HG03520 (cell line): ENCODE measurements at regions not wholly inside any gene's neighbourhood (a gene's known extent, or its start where the extent isn't known, plus 50 kb on each side); places are given as distances from the start of the nearest gene placed in this dataset.

Experiments
- ATAC-seq: cut with Tn5 transposase; IDR thresholded peaks from one replicate; pipeline ENCODE4 v1.9.1; 2021; ENCODE audit warnings: mild to moderate bottlenecking, moderate library complexity; ENCODE audit not compliant: unreplicated experiment

GRCh38 chr2:217749008-217749407, 253.8 kb downstream of the TNS1 start:
- ATAC-seq, result no peak

GRCh38 chr2:217746808-217747207, 256.0 kb downstream of the TNS1 start:
- ATAC-seq, result no peak

GRCh38 chr2:217743966-217744761, 258.6 kb downstream of the TNS1 start:
- no peak for ATAC-seq

GRCh38 chr2:217743407-217743806, 259.4 kb downstream of the TNS1 start:
- ATAC-seq, result no peak

DNA sequence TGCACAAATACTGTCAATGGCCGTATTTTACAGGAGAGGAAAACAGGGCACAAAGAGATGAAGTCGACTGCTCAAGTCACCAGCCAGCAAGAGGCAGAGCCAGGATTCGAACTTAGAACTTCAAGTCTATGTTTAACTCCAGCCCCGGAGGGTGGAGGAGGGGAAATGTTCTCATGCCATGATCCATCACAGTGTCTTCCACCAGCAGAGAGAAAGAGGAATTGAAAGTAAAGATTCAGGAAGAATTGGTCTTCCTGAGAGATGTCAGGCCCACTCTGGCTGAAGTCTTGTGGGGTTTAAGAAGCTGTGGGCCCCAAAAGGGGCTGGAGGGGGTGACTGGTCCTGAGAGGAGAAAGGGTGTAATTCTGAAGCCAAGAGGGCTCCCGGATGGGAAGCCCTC, 260.0 kb downstream of the TNS1 start:
- no peak for ATAC-seq

- ATAC-seq, result no peak
Measured at GRCh38 chr2:217742276-217742675, 260.5 kb downstream of the TNS1 start.

DNA sequence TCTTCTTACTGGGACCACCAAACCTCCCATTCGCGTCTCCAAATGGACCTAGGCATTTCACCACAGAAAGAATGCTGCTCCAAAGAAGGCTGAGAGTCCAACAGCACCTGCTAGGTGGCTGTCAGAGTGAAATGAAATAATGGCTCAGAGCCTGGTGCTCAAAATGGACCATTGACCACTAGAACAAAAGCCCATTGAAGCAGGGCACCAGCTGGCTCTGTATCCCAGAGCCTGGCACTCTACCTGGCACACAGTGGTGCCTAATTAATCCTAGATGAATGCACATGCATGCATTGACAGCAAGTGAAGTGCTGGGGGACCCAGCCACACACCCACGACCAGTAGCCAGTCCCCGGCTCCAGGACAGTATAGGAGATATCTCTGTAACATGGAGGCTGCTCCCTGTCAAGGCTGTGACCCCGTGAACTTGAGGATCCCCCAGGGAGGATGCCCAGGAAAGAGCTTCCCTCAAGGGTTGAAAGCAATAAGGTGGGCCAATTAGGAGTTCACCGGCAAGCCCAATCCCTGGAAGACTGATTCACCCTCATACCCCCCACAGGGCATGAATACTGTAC, 261.3 kb downstream of the TNS1 start:
- ATAC-seq, result no peak

DNA sequence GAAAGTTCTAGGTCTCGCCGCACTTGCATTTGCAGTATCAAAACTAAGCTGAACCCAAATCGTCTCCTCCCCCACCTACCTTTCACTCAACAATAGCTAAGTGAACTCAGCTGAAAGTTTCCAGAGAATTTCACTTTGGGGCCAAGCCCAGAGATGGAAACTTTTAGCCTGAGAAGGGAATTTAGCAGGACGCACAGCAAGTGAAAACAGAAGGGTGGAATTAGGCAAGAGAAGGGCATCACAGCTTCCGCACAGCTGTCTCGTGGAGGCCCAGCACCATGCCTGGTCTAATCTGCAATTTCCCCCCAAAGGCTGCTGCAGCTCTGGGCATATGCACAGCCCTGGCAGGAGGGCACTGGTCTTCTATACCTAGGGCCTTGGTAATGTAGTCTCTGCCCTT, 262.0 kb downstream of the TNS1 start:
- no peak for ATAC-seq

DNA sequence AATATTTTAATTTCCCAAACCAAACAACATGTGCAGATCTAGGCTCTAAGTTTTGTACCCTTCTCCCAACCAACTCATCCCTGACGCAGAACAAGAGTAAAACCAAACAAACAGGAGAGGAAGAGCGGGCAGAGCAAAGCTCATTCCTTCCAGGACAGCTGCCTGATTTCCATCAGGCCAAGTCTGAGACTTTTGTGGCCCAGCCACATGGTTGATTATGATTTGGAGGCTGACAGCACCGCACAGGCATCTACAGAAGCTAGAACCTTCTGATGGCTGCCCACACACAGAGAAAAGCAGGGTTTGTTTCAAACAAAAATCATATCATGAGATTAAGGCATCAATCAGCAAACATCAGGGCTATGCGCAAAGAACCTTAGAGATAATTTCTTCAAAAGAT, 262.6 kb downstream of the TNS1 start:
- no peak for ATAC-seq

DNA sequence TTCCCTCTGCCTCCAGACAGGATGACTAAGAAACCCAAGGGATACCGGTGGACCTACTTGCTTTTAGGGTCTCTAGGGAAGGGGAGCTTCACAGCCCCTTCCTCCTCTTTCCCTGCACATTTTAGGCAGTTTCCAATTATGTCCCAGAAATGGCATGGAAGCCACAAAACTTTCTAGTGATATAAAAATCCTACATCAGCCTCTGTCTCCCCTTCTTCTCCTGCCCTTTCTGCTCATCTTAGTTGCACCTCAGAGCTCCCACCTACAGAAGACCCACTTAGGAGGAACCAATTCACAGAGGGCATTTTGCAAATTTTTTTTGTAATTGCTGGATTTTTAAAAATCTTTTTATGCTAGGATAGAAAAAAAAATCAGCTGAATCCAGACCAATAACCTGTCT, 263.1 kb downstream of the TNS1 start:
- ATAC-seq, result no peak

- no peak for ATAC-seq
Measured at GRCh38 chr2:217738061-217738460, 264.7 kb downstream of the TNS1 start.

GRCh38 chr2:217736776-217737550, 265.8 kb downstream of the TNS1 start:
- no peak for ATAC-seq

- no peak for ATAC-seq
Measured at GRCh38 chr2:217735899-217736298, 266.9 kb downstream of the TNS1 start.

GRCh38 chr2:217735034-217735433, 267.8 kb downstream of the TNS1 start:
- no peak for ATAC-seq

GRCh38 chr2:217733461-217733860, 269.3 kb downstream of the TNS1 start:
- no peak for ATAC-seq

GRCh38 chr2:217732992-217733391, 269.8 kb downstream of the TNS1 start:
- ATAC-seq, result no peak

- no peak for ATAC-seq
Measured at GRCh38 chr2:217731805-217732204, 271.0 kb downstream of the TNS1 start.

DNA sequence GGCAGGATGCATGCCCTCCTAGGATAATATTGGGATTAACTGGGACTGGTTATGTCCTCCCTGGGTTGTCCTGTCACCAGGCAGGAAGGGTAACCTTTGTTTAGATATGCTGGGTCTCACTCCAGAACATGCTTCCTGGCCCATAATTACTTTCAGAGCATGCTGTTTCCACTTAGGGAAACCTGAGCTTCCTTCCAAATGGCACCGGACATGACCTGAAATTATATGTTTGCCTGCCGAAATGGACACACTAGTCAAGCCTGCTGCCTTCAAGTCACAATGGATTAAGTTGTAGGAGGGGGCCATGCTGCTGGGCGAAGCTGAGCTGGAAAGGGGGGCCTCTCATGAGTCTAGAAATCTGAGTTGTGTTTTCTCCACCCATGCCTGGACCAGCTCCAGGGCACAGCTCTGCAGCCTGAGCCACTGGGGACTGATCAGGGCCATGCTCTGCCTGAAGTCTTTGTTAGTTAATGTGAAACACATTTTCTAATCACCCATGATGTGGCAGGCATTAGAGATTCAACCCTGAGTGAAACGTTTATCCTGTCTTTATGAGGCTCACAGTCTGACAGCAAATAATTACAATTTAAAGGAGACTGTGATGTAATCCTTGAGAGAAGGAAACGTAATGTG, 273.3 kb downstream of the TNS1 start:
- no peak for ATAC-seq

DNA sequence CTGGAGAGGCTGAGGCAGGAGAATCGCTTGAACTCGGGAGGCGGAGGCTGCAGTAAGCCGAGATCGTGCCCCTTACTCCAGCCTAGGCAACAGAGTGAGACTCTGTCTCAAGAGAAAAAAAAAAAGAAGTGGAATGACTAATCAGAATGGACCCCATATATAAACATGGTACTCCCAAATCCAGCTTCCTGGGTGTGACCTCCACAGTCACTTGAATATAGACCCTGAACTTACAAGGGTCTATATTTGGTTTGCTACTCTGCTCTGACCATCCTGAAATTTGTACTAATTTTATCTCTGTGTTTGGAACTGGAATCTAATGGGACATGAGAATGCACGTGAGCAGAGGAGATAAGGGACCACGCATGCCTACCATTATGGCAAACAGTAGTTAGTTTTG, 275.0 kb downstream of the TNS1 start:
- ATAC-seq, result no peak

DNA sequence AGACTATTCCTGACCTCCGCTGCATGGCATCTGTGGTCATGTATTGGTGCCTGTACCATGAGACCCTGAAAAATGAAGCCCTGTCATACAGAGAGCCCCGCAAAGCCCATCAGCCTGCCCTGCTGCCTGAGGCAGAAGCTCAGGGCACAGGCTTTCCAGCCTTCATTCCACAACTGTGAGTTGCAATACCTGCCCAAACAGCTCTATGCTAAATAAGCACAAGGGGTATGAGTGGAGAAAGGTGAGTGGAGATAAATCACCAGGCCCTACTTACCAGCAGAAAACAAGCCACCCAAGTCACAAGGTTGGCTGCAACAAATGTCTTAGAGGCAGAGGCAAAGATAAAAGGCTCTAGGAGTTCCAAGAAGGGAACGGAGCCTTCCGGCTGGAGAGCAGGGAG, 277.4 kb downstream of the TNS1 start:
- ATAC-seq, result no peak

DNA sequence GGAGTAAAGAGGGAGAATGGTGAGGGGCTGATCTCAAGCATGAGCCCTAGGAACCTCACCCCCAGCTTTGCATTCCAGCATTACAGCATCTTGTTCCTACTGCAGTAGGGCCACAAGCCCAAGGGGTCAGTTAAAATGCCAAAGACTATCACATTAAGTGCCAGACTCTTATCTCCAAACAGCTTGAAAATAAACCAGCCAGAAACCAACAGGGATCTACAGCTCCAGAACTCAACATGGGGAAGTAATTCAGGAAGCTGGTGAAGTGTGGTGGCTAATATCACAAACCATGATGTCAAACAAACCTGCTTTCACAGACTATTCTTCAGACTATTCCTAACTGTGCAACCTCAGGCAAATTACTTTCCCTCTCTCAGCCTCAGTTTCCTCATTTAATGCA, 278.3 kb downstream of the TNS1 start:
- ATAC-seq, result no peak

GRCh38 chr2:217723981-217724380, 278.8 kb downstream of the TNS1 start:
- ATAC-seq, result no peak
